ENCODE measurements at regions not wholly inside any gene's neighbourhood (a gene's known extent, or its start where the extent isn't known, plus 50 kb on each side); places are given as distances from the start of the nearest gene placed in this dataset.

DNA sequence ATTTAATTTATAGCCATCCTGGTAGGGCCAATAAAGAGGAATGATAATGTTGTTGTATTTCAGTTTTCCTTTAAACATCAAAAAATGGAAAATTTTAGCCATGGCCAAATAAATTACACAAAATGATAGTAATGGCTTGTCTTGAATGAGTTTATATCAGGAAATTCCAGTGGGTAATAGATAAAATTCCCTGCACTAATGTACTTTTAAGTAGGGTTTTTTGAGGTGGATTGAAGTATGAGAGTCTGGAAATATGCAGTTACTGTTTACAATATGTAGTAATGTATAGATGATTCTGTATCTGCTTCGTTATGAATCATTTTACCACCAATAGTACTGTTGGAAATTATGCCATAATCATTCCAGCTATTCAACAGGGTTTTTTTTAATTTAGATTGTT is 219.4 kb upstream of the ROBO2 start:
- Histone ChIP-seq H3F3A (replicated peaks; ENCODE audit: insufficient read depth) (no peaks in the 10 kb centered on the region), H3K9me3 (no peaks in the 10 kb centered on the region), H3K79me2 (ENCODE audit: insufficient read depth) (no peaks in the 10 kb centered on the region), H4K20me1 (ENCODE audit: insufficient read depth) (no peaks in the 10 kb centered on the region), H2AFZ (ENCODE audit: low read depth) (no peak overlapping the region), H3K27ac (ENCODE audit: low read depth in 2 of 2, low read length in 1 of 2) (no peak overlapping the region), H3K4me1 (ENCODE audit: control insufficient read depth in 1 of 2, insufficient read depth in 2 of 2, low read depth in 1 of 2, low read length in 1 of 2) (no peaks in the 10 kb centered on the region; a peak in 1 of 4 replicates), H3K9ac (no peak overlapping the region), H3K36me3 (replicated peaks in 1 of 2; ENCODE audit: control insufficient read depth in 1 of 2, insufficient read depth in 2 of 2, low read length in 1 of 2) (no peaks in the 10 kb centered on the region), H3K4me2 (no peak overlapping the region), H3K27me3 (ENCODE audit: insufficient read depth) (no peaks in the 10 kb centered on the region), H3K9me2 (no peaks in the 10 kb centered on the region), H3K4me3 (ENCODE audit: low read depth in 2 of 2, low read length in 1 of 2) (no peak overlapping the region)
- POLR2A ChIA-PET: no interaction called here
- CTCF ChIA-PET: no interaction called here
- TF ChIP-seq GABPA (IDR thresholded peaks at IDR 0.05; ENCODE audit: low read depth) (no peak), MEF2A (IDR thresholded peaks at IDR 0.05; ENCODE audit: borderline replicate concordance, low read depth) (no peak), NRF1 (IDR thresholded peaks at IDR 0.05; ENCODE audit: low read depth, low read length) (no peak)
- TF ChIP-seq, protein P1, sequence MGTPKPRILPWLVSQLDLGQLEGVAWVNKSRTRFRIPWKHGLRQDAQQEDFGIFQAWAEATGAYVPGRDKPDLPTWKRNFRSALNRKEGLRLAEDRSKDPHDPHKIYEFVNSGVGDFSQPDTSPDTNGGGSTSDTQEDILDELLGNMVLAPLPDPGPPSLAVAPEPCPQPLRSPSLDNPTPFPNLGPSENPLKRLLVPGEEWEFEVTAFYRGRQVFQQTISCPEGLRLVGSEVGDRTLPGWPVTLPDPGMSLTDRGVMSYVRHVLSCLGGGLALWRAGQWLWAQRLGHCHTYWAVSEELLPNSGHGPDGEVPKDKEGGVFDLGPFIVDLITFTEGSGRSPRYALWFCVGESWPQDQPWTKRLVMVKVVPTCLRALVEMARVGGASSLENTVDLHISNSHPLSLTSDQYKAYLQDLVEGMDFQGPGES (IDR thresholded peaks at IDR 0.05; ENCODE audit: low read depth, low read length): no peak
- no peak for DNase-seq
- 11% methylated on average over 1 of the region's 1 CpG for WGBS (ENCODE audit: low lambda C conversion rate)

DNA sequence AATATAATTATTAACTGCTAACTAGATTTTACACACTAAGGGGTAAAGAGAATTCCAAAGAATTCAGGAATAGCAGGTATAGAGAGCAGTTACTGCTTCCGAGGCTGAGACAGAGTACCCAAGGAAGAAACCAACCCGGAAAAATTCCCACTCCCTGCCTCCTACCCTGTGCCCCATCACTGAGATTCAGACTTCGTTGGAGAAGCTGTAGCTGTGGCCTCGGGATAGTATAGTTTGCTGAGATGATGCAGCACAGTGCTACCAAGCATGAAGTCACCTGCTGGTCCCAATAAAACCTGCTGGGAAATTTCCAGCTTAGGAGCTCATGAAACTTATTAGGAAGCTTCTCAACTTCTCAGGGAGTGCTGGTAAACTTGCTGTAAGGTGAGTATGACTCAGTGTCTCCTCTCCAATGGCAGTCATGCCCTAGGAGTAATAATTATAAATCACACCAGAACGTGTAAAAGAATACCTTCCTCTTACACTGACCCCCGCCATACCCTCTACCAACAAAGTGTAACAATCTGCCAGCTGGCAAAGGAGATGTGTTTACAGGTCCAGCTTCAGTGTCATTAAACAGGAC is 215.2 kb upstream of the ROBO2 start:
- Histone ChIP-seq H3K4me3 (ENCODE audit: low read depth in 2 of 2, low read length in 1 of 2) (no peak overlapping the region), H3K36me3 (replicated peaks in 1 of 2; ENCODE audit: control insufficient read depth in 1 of 2, insufficient read depth in 2 of 2, low read length in 1 of 2) (no peaks in the 10 kb centered on the region), H3F3A (replicated peaks; ENCODE audit: insufficient read depth) (no peaks in the 10 kb centered on the region), H3K4me1 (ENCODE audit: control insufficient read depth in 1 of 2, insufficient read depth in 2 of 2, low read depth in 1 of 2, low read length in 1 of 2) (no peaks in the 10 kb centered on the region; a peak in 2 of 4 replicates), H3K79me2 (ENCODE audit: insufficient read depth) (no peaks in the 10 kb centered on the region), H3K27me3 (ENCODE audit: insufficient read depth) (no peaks in the 10 kb centered on the region), H3K9me3 (no peaks in the 10 kb centered on the region), H3K9me2 (no peaks in the 10 kb centered on the region), H2AFZ (ENCODE audit: low read depth) (no peak overlapping the region), H3K9ac (no peak overlapping the region), H4K20me1 (ENCODE audit: insufficient read depth) (no peaks in the 10 kb centered on the region), H3K4me2 (no peak overlapping the region), H3K27ac (ENCODE audit: low read depth in 2 of 2, low read length in 1 of 2) (no peak overlapping the region)
- WGBS (ENCODE audit: low lambda C conversion rate): 27% methylated on average over 6 of the region's 6 CpGs
- POLR2A ChIA-PET: no interaction called here
- TF ChIP-seq, protein P2, sequence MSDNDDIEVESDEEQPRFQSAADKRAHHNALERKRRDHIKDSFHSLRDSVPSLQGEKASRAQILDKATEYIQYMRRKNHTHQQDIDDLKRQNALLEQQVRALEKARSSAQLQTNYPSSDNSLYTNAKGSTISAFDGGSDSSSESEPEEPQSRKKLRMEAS (IDR thresholded peaks at IDR 0.05; ENCODE audit: low read depth): no peak
- TF ChIP-seq SMC3 (IDR thresholded peaks at IDR 0.05; ENCODE audit: low read depth, low read length) (no peak), MXI1 (IDR thresholded peaks at IDR 0.05; ENCODE audit: low read depth, low read length) (no peak), JUND (IDR thresholded peaks at IDR 0.05) (no peak), ELF1 (IDR thresholded peaks at IDR 0.05) (no peak), MEF2A (IDR thresholded peaks at IDR 0.05; ENCODE audit: borderline replicate concordance, low read depth) (no peak), GATA2 (CRISPR knock-in tag; IDR thresholded peaks at IDR 0.05) (no peak), FOSL2 (IDR thresholded peaks at IDR 0.05; ENCODE audit: borderline replicate concordance, low read depth) (no peak), TCF12 (IDR thresholded peaks at IDR 0.05) (no peak), SIN3A (IDR thresholded peaks at IDR 0.05; ENCODE audit: borderline replicate concordance, low read depth, low read length) (no peak)
- TF ChIP-seq, protein P3, sequence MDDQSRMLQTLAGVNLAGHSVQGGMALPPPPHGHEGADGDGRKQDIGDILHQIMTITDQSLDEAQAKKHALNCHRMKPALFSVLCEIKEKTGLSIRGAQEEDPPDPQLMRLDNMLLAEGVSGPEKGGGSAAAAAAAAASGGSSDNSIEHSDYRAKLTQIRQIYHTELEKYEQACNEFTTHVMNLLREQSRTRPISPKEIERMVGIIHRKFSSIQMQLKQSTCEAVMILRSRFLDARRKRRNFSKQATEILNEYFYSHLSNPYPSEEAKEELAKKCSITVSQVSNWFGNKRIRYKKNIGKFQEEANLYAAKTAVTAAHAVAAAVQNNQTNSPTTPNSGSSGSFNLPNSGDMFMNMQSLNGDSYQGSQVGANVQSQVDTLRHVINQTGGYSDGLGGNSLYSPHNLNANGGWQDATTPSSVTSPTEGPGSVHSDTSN (IDR thresholded peaks at IDR 0.05): no peak
- CTCF ChIA-PET: interaction anchor here (2.0 kb wide), 1 partner anchor 12 kb away, joined by 5 read pairs; no protein-coding TSS in a partner anchor
- no peak for DNase-seq
